Fibroblast of lung (primary cell): ENCODE measurements at regions not wholly inside any gene's neighbourhood (a gene's known extent, or its start where the extent isn't known, plus 50 kb on each side); places are given as distances from the start of the nearest gene placed in this dataset.

Experiments used
- CTCF ChIP-seq, 2 donors: IDR thresholded peaks in 1 of 2; conservative IDR thresholded peaks in 1 of 2; 1 replicate in 1 of 2; 2 replicates in 1 of 2; pipeline ENCODE4 v1.5.1; 2011 to 2012; ENCODE audit warnings: low read length in 2 of 2, control low read depth in 1 of 2, inconsistent platforms in 1 of 2, low read depth in 1 of 2, mild to moderate bottlenecking in 1 of 2
- EZH2 ChIP-seq: IDR thresholded peaks from 2 replicates; pipeline ENCODE4 v1.5.1; 2012; ENCODE audit warnings: low read length, control low read depth, mild to moderate bottlenecking; ENCODE audit errors: missing control alignments

- TF ChIP-seq CTCF (conservative IDR thresholded peaks at IDR 0.05 in 1 of 2, IDR thresholded peaks at IDR 0.05 in 1 of 2; ENCODE audit: low read depth in 1 of 2, low read length in 2 of 2) (no peak), EZH2 (no peak)
Measured at GRCh38 chr10:63799521-63800300, 278.5 kb downstream of the REEP3 start.
